Superior temporal gyrus (tissue), 1 donor: ENCODE measurements at regions not wholly inside any gene's neighbourhood (a gene's known extent, or its start where the extent isn't known, plus 50 kb on each side); places are given as distances from the start of the nearest gene placed in this dataset.
"Not testable (repeated sequence)": the region's sequence is repeated elsewhere in the genome, so short reads cannot be mapped to it uniquely, and the experiment has no call there.

Experiments
- DNase-seq: peaks from one replicate; pipeline ENCODE4 v3.0.0-alpha.2; 2016; ENCODE audit errors: extremely low spot score

- no peak for DNase-seq
Measured at GRCh38 chr4:181846934-181847333, 396.3 kb upstream of the TENM3 start.

- DNase-seq: no peak
Measured at GRCh38 chr4:181848357-181848756, 394.8 kb upstream of the TENM3 start.

- no peak for DNase-seq
Measured at GRCh38 chr4:181849472-181849871, 393.7 kb upstream of the TENM3 start.

GRCh38 chr4:181853881-181854511, 389.2 kb upstream of the TENM3 start:
- no peak for DNase-seq

GRCh38 chr4:181855307-181855706, 387.9 kb upstream of the TENM3 start:
- no peak for DNase-seq

- not testable (repeated sequence) for DNase-seq
Measured at GRCh38 chr4:181857471-181857870, 385.7 kb upstream of the TENM3 start.

GRCh38 chr4:181858741-181859140, 384.5 kb upstream of the TENM3 start:
- no peak for DNase-seq

- no peak for DNase-seq
Measured at GRCh38 chr4:181859439-181859838, 383.8 kb upstream of the TENM3 start.

- no peak for DNase-seq
Measured at GRCh38 chr4:181860157-181860556, 383.0 kb upstream of the TENM3 start.

GRCh38 chr4:181860668-181861067, 382.5 kb upstream of the TENM3 start:
- no peak for DNase-seq

- DNase-seq: no peak
Measured at GRCh38 chr4:181863856-181864255, 379.3 kb upstream of the TENM3 start.

GRCh38 chr4:181870326-181870725, 372.9 kb upstream of the TENM3 start:
- DNase-seq: no peak

GRCh38 chr4:181874602-181875001, 368.6 kb upstream of the TENM3 start:
- no peak for DNase-seq

GRCh38 chr4:181877329-181877848, 365.8 kb upstream of the TENM3 start:
- DNase-seq: no peak

GRCh38 chr4:181890031-181890430, 353.2 kb upstream of the TENM3 start:
- DNase-seq: no peak

- no peak for DNase-seq
Measured at GRCh38 chr4:181890911-181891310, 352.3 kb upstream of the TENM3 start.

- DNase-seq: no peak
Measured at GRCh38 chr4:181896614-181897013, 346.6 kb upstream of the TENM3 start.

GRCh38 chr4:181897935-181898334, 345.3 kb upstream of the TENM3 start:
- no peak for DNase-seq

GRCh38 chr4:181902404-181902803, 340.8 kb upstream of the TENM3 start:
- not testable (repeated sequence) for DNase-seq

GRCh38 chr4:181905708-181906107, 337.5 kb upstream of the TENM3 start:
- no peak for DNase-seq

GRCh38 chr4:181908168-181908567, 335.0 kb upstream of the TENM3 start:
- DNase-seq: no peak

GRCh38 chr4:181909368-181909767, 333.8 kb upstream of the TENM3 start:
- no peak for DNase-seq

- DNase-seq: no peak
Measured at GRCh38 chr4:181911420-181911819, 331.8 kb upstream of the TENM3 start.

GRCh38 chr4:181933471-181933870, 309.7 kb upstream of the TENM3 start:
- DNase-seq: no peak
